Prostate gland (tissue), 2 donors: ENCODE measurements at regions not wholly inside any gene's neighbourhood (a gene's known extent, or its start where the extent isn't known, plus 50 kb on each side); places are given as distances from the start of the nearest gene placed in this dataset.

Experiments
- DNase-seq: peaks from one replicate; pipeline ENCODE4 v3.0.0-alpha.2; 2019; ENCODE audit warnings: low spot score
- H3K27ac ChIP-seq, 2 donors: fragments of 200-600 bp; sonication (generic); 2 replicates each; pipeline ENCODE4 v1.5.1; 2017 to 2019
- H3K27me3 ChIP-seq: fragments of 200-600 bp; sonication (generic); replicated peaks from 2 replicates; pipeline ENCODE4 v1.5.1; 2019; ENCODE audit not compliant: insufficient read depth
- H3K36me3 ChIP-seq, 2 donors: fragments of 200-600 bp; sonication (generic); 1 replicate in 1 of 2; 2 replicates in 1 of 2; pipeline versions ENCODE4 v1.5.1 to v1.8.1; 2017 to 2019
- H3K4me1 ChIP-seq: fragments of 200-600 bp; sonication (generic); replicated peaks from 2 replicates; pipeline ENCODE4 v1.5.1; 2019
- H3K4me3 ChIP-seq, 2 donors: fragments of 200-600 bp; sonication (generic); 2 replicates each; pipeline ENCODE4 v1.5.1; 2017 to 2019
- H3K9me3 ChIP-seq: fragments of 200-600 bp; sonication (generic); 2 replicates; pipeline ENCODE4 v1.5.1; 2017
- CTCF ChIP-seq, 4 experiments: fragments of 200-600 bp in 2 of 4; fragments of 450-650 bp in 2 of 4; sonication (generic) in 2 of 4; IDR thresholded peaks; 1 replicate in 3 of 4; 2 replicates in 1 of 4; pipeline ENCODE4 v1.5.1; 2016 to 2019; ENCODE audit warnings: antibody characterized with exemption in 4 of 4, mild to moderate bottlenecking in 2 of 4, moderate library complexity in 2 of 4
- POLR2A ChIP-seq: fragments of 450-650 bp; IDR thresholded peaks from one replicate; pipeline ENCODE4 v1.6.1; 2016; ENCODE audit warnings: antibody characterized with exemption, mild to moderate bottlenecking
- POLR2AphosphoS5 ChIP-seq: sonication (generic); formaldehyde crosslinking; IDR thresholded peaks from one replicate; pipeline ENCODE4 v1.6.1; 2017; ENCODE audit warnings: antibody characterized with exemption
- WGBS: methylation state at CpG from one replicate; pipeline ENCODE4 v1.1.5; 2018; 5-methylcytosine and 5-hydroxymethylcytosine counted together
- intact Hi-C: fragments of 100-400 bp; cut with DNase I; formaldehyde crosslinking; loops from one replicate; pipeline ENCODE4 v1.14.2; 2022

- no peak for DNase-seq
- no peaks in the 10 kb centered on the region for H3K9me3 ChIP-seq
- no peak overlapping the region for H3K4me3 ChIP-seq
- TF ChIP-seq CTCF (IDR thresholded peaks at IDR 0.05) (no peak), POLR2AphosphoS5 (no peak), POLR2A (no peak)
- intact Hi-C loops, result loop anchor here (10.0 kb wide), 3 partner anchors 111 to 671 kb away; partner anchors contain the start of gene CDYL
- H3K27ac ChIP-seq, result no peak overlapping the region
- 81% methylated on average over 7 of the region's 7 CpGs for WGBS
- H3K36me3 ChIP-seq, result no peaks in the 10 kb centered on the region
- no peaks in the 10 kb centered on the region for H3K27me3 ChIP-seq
- H3K4me1 ChIP-seq, result no peaks in the 10 kb centered on the region
Observed at GRCh38 chr6:4354181-4354580, 218.8 kb upstream of the ECI2 start.

- Histone ChIP-seq H3K36me3 (no peaks in the 10 kb centered on the region), H3K4me1 (no peaks in the 10 kb centered on the region), H3K27ac (no peak overlapping the region), H3K9me3 (no peaks in the 10 kb centered on the region), H3K27me3 (no peaks in the 10 kb centered on the region), H3K4me3 (no peak overlapping the region)
- no peak for DNase-seq
- intact Hi-C loops, result loop anchor here (10.0 kb wide), 3 partner anchors 112 to 672 kb away; partner anchors contain the start of gene CDYL
- WGBS, result 95% methylated on average over 6 of the region's 6 CpGs
- TF ChIP-seq POLR2AphosphoS5 (no peak), CTCF (IDR thresholded peaks at IDR 0.05) (no peak)
Observed at GRCh38 chr6:4352731-4353130, 217.4 kb upstream of the ECI2 start.

GRCh38 chr6:4352322-4352669 lies 216.9 kb upstream of the ECI2 start:
- Histone ChIP-seq H3K27ac (no peak overlapping the region), H3K4me3 (no peak overlapping the region), H3K36me3 (no peaks in the 10 kb centered on the region), H3K4me1 (no peaks in the 10 kb centered on the region), H3K27me3 (no peaks in the 10 kb centered on the region), H3K9me3 (no peaks in the 10 kb centered on the region)
- TF ChIP-seq CTCF (IDR thresholded peaks at IDR 0.05) (no peak), POLR2A (no peak), POLR2AphosphoS5 (no peak)
- DNase-seq, result no peak
- 75% methylated on average over 5 of the region's 5 CpGs for WGBS
- intact Hi-C loops, result loop anchor here (10.0 kb wide), 3 partner anchors 113 to 673 kb away; partner anchors contain the start of gene CDYL

- peak; percentile 8 for DNase-seq
- Histone ChIP-seq H3K27me3 (no peaks in the 10 kb centered on the region), H3K27ac (no peak overlapping the region), H3K4me1 (no peaks in the 10 kb centered on the region), H3K9me3 (no peaks in the 10 kb centered on the region), H3K4me3 (no peak overlapping the region), H3K36me3 (no peaks in the 10 kb centered on the region)
- 22% methylated on average over 21 of the region's 21 CpGs for WGBS
- peak; percentile 33 for TF ChIP-seq POLR2AphosphoS5
- TF ChIP-seq POLR2A, result no peak
- TF ChIP-seq CTCF (IDR thresholded peaks at IDR 0.05), result no peak
- intact Hi-C loops, result loop anchor here (10.0 kb wide), 3 partner anchors 113 to 673 kb away; partner anchors contain the start of gene CDYL
Observed at GRCh38 chr6:4351520-4352321, 216.3 kb upstream of the ECI2 start.
